Caco-2 (cell line): ENCODE measurements at regions not wholly inside any gene's neighbourhood (a gene's known extent, or its start where the extent isn't known, plus 50 kb on each side); places are given as distances from the start of the nearest gene placed in this dataset.

Source experiments
- BruUV-seq: library from RNA; stranded (reverse); fragments of 400-500 nt; replicated peaks from 2 replicates; lab custom pipeline; 2021; lab: Mats Ljungman, UMichigan
- CTCF ChIA-PET: fragments of 300-600 bp; sonication (Branson Sonifier 250); formaldehyde crosslinking; loops from one replicate; lab custom pipeline; 2022; ENCODE audit warnings: antibody characterized with exemption; lab: Charles Lee
- POLR2A ChIA-PET: fragments of 300-600 bp; sonication (Branson Sonifier 250); formaldehyde crosslinking; loops from one replicate; lab custom pipeline; 2022; ENCODE audit warnings: antibody characterized with exemption; lab: Charles Lee
- DNase-seq, 2 experiments: peaks; one replicate each; pipeline versions ENCODE4 v3.0.0 to v3.0.0-alpha.2; 2020 to 2022
- H3K27me3 ChIP-seq: replicated peaks from 2 replicates; pipeline ENCODE4 v1.6.0; 2011; ENCODE audit warnings: low read length; ENCODE audit not compliant: control insufficient read depth, insufficient read depth
- H3K36me3 ChIP-seq: 2 replicates; pipeline ENCODE4 v1.5.1; 2011; ENCODE audit warnings: low read length; ENCODE audit not compliant: control insufficient read depth, insufficient read depth
- H3K4me1 ChIP-seq: fragments of 250-450 bp; sonication (Bioruptor Pico); 2 replicates; pipeline ENCODE4 v1.5.1; 2020; ENCODE audit warnings: mild to moderate bottlenecking
- H3K4me3 ChIP-seq: 2 replicates; pipeline ENCODE4 v1.5.1; 2011; ENCODE audit warnings: low read depth, mild to moderate bottlenecking, control low read depth, low read length
- H3K9me3 ChIP-seq: fragments of 250-450 bp; sonication (Bioruptor Pico); 2 replicates; pipeline ENCODE4 v1.5.1; 2020; ENCODE audit warnings: mild to moderate bottlenecking, moderate library complexity
- H3K27ac Mint-ChIP-seq: one replicate; pipeline ENCODE4 v1.8.0; 2022; ENCODE audit warnings: mixed read lengths; ENCODE audit not compliant: unreplicated experiment
- H3K27me3 Mint-ChIP-seq: one replicate; pipeline ENCODE4 v1.8.0; 2022; ENCODE audit warnings: mixed read lengths; ENCODE audit not compliant: insufficient read depth, unreplicated experiment
- H3K36me3 Mint-ChIP-seq: one replicate; pipeline ENCODE4 v1.8.0; 2022; ENCODE audit warnings: mild to moderate bottlenecking, mixed read lengths; ENCODE audit not compliant: insufficient read depth, unreplicated experiment
- H3K4me1 Mint-ChIP-seq: one replicate; pipeline ENCODE4 v1.8.0; 2022; ENCODE audit warnings: low read depth, mixed read lengths; ENCODE audit not compliant: unreplicated experiment
- H3K4me3 Mint-ChIP-seq: one replicate; pipeline ENCODE4 v1.8.0; 2022; ENCODE audit warnings: mild to moderate bottlenecking, moderate library complexity, mixed read lengths; ENCODE audit not compliant: unreplicated experiment
- H3K9me3 Mint-ChIP-seq: one replicate; pipeline ENCODE4 v1.8.0; 2022; ENCODE audit warnings: mixed read lengths; ENCODE audit not compliant: unreplicated experiment
- intact Hi-C: fragments of 100-400 bp; cut with micrococcal nuclease; formaldehyde crosslinking; loops from one replicate; pipeline ENCODE4 v1.10.0; 2022; ENCODE audit not compliant: unreplicated experiment
- TF ChIP-seq, protein P1 (sequence below), 2 experiments: fragments of 200-600 bp in 1 of 2; IDR thresholded peaks; 1 replicate in 1 of 2; 2 replicates in 1 of 2; pipeline versions ENCODE4 v1.5.1 to v1.8.0; 2011 to 2022; ENCODE audit warnings: antibody characterized with exemption in 1 of 2, control low read depth in 1 of 2, inconsistent platforms in 1 of 2, low read depth in 1 of 2, low read length in 1 of 2, mild to moderate bottlenecking in 1 of 2, moderate library complexity in 1 of 2; ENCODE audit not compliant: insufficient read depth in 1 of 2, severe bottlenecking in 1 of 2, unreplicated experiment in 1 of 2

DNA sequence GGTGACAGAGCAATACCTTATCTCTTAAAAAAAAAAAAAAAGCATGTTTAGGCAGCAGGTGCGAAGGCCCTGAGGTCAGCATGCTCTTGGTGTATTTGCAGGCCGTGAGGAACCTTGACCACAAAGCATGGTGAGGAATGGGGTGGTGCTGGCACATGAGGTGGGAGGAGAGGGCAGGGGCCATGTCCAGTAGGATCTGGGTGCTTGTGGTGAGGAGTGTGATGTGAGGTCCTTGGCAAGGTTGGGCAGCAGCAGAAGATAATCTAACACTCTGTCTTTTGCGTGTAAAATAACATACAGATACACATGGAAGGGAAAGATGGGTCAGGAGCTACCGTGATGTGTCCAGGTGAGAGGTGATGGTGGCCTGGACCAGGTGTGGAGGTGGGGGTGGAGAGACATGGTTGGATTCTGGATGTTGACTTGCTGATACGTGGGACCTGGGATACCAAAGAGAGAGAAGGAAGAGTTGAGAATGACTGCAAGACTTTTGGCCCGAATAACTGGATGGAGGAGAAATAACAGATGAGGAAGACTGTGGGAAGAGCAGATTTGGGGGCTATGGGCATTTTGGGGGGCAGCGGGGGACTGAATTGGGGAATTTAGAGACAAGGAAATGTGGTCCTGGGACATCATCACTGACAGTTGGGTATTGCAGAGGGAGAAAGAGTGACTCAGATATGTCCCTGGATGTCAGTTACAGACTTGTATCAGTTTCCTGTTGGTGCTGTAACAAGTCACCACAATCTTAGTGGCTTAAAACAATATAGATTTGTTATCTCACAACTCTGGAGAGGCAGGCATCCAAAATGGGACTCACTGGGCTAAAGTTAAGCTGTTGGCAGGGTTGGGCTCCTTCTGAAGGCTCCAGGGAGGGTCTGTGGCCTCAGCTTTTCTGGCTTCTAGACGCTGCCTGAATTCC, 274.9 kb downstream of the HAPSTR1 start:
- no peaks in the 10 kb centered on the region for H3K4me1 Mint-ChIP-seq
- POLR2A ChIA-PET, result no interaction called here
- intact Hi-C loops, result no loop called here
- no peaks in the 10 kb centered on the region for H3K27me3 Mint-ChIP-seq
- no peaks in the 10 kb centered on the region for H3K9me3 ChIP-seq
- H3K4me3 Mint-ChIP-seq, result no peak overlapping the region
- TF ChIP-seq, protein P1, sequence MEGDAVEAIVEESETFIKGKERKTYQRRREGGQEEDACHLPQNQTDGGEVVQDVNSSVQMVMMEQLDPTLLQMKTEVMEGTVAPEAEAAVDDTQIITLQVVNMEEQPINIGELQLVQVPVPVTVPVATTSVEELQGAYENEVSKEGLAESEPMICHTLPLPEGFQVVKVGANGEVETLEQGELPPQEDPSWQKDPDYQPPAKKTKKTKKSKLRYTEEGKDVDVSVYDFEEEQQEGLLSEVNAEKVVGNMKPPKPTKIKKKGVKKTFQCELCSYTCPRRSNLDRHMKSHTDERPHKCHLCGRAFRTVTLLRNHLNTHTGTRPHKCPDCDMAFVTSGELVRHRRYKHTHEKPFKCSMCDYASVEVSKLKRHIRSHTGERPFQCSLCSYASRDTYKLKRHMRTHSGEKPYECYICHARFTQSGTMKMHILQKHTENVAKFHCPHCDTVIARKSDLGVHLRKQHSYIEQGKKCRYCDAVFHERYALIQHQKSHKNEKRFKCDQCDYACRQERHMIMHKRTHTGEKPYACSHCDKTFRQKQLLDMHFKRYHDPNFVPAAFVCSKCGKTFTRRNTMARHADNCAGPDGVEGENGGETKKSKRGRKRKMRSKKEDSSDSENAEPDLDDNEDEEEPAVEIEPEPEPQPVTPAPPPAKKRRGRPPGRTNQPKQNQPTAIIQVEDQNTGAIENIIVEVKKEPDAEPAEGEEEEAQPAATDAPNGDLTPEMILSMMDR (IDR thresholded peaks at IDR 0.05; ENCODE audit: insufficient read depth in 1 of 2, low read depth in 1 of 2, low read length in 1 of 2, severe bottlenecking in 1 of 2, unreplicated experiment in 1 of 2), result no peak
- no peaks in the 10 kb centered on the region for H3K4me1 ChIP-seq
- H3K9me3 Mint-ChIP-seq, result no peaks in the 10 kb centered on the region
- H3K36me3 ChIP-seq, result no peaks in the 10 kb centered on the region
- no peak overlapping the region for H3K4me3 ChIP-seq
- BruUV-seq, result no TSS peak
- no peak overlapping the region for H3K27ac Mint-ChIP-seq
- CTCF ChIA-PET, result no interaction called here
- no peaks in the 10 kb centered on the region for H3K27me3 ChIP-seq
- H3K36me3 Mint-ChIP-seq, result no peaks in the 10 kb centered on the region
- no peak for DNase-seq

DNA sequence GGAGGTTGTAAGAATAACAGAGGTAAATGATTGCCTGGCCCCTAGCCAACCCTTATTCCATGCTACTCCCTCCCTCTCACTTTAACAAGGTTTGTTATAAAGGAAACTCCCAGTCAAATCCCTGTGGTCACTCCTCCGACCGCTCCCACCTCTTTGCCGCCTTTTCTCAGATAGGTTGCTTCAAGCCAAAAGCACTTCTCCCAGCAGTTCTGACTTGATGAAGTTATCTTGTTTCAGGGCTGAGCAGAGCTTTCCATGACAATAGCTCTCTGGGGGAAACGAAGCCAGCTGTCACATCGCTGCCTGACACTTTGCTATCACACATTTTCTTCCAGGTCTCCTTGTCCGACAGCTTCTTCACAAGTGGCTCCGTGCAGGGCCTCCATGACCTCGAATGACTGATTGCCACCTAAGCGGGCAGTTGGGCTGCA, 278.6 kb downstream of the HAPSTR1 start:
- H3K9me3 ChIP-seq, result no peaks in the 10 kb centered on the region
- no TSS peak for BruUV-seq
- H3K4me3 ChIP-seq, result no peak overlapping the region
- H3K27me3 ChIP-seq, result no peaks in the 10 kb centered on the region
- no peaks in the 10 kb centered on the region for H3K27me3 Mint-ChIP-seq
- no peak overlapping the region for H3K27ac Mint-ChIP-seq
- no peaks in the 10 kb centered on the region for H3K4me1 ChIP-seq
- intact Hi-C loops, result no loop called here
- POLR2A ChIA-PET, result interaction anchor here (0.6 kb wide), 1 partner anchor 9 kb away, joined by 3 read pairs; no protein-coding TSS in a partner anchor
- no peak for DNase-seq
- CTCF ChIA-PET, result no interaction called here
- H3K36me3 ChIP-seq, result no peaks in the 10 kb centered on the region
- H3K4me1 Mint-ChIP-seq, result no peaks in the 10 kb centered on the region
- TF ChIP-seq, protein P1 (IDR thresholded peaks at IDR 0.05; ENCODE audit: insufficient read depth in 1 of 2, low read depth in 1 of 2, low read length in 1 of 2, severe bottlenecking in 1 of 2, unreplicated experiment in 1 of 2), result no peak
- no peaks in the 10 kb centered on the region for H3K9me3 Mint-ChIP-seq
- H3K4me3 Mint-ChIP-seq, result no peak overlapping the region
- H3K36me3 Mint-ChIP-seq, result no peaks in the 10 kb centered on the region

DNA sequence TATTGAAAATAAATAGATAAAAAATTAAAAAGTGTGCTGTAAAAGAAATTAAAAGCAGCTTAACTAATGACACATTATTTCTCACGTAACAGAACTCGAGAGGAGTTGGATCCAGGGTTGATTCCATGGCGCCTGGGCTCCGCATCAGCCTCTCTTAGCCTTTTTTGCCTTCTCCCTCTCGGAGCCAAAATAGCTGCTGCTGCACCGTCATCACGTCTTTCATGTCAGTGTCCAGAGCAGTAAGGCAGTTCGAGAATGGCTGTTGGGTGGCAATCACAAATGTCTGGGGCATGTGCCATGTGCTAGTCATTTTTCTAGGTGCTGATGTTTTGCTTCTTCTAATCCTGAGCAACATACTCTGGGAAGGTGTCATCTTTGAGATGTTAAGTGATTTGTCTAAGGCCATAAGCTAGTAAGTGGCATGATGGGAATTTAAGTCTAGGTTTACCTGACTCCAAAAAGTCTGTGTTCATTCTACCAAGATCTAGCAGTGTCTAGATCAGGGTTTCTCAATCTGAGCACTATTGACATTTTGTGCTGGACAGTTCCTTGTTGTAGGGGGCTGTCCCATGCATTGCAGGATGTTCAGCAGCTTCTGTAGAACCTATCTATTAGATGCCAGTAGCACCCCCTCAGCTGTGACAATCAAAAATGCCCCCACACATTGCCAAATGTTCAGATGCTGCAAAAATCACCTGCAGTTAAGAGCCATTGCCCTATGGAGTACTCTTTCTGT, 280.4 kb downstream of the HAPSTR1 start:
- no TSS peak for BruUV-seq
- H3K9me3 Mint-ChIP-seq, result no peaks in the 10 kb centered on the region
- H3K4me3 Mint-ChIP-seq, result no peak overlapping the region
- peaks cover 5% of the 10 kb centered on the region for H3K27me3 Mint-ChIP-seq
- no peaks in the 10 kb centered on the region for H3K36me3 ChIP-seq
- no peaks in the 10 kb centered on the region for H3K9me3 ChIP-seq
- ChIA-PET CTCF (interaction anchor here (0.7 kb wide), 1 partner anchor 59 kb away, joined by 6 read pairs; no protein-coding TSS in a partner anchor), POLR2A (interaction anchor here (0.7 kb wide), 1 partner anchor 44 kb away, joined by 5 read pairs; no protein-coding TSS in a partner anchor)
- no peaks in the 10 kb centered on the region for H3K4me1 ChIP-seq
- no peak overlapping the region for H3K27ac Mint-ChIP-seq
- H3K4me1 Mint-ChIP-seq, result no peaks in the 10 kb centered on the region
- H3K36me3 Mint-ChIP-seq, result no peaks in the 10 kb centered on the region
- H3K27me3 ChIP-seq, result no peaks in the 10 kb centered on the region
- no peak for DNase-seq
- TF ChIP-seq, protein P1 (IDR thresholded peaks at IDR 0.05; ENCODE audit: insufficient read depth in 1 of 2, low read depth in 1 of 2, low read length in 1 of 2, severe bottlenecking in 1 of 2, unreplicated experiment in 1 of 2), result no peak
- intact Hi-C loops, result no loop called here
- no peak overlapping the region for H3K4me3 ChIP-seq
